NOMO-1 treated with dmso at 0.1 percent for 144 hours (cell line): ENCODE measurements at regions not wholly inside any gene's neighbourhood (a gene's known extent, or its start where the extent isn't known, plus 50 kb on each side); places are given as distances from the start of the nearest gene placed in this dataset.
"Not testable (repeated sequence)": the region's sequence is repeated elsewhere in the genome, so short reads cannot be mapped to it uniquely, and the experiment has no call there.

Experiments
- DNase-seq: peaks from one replicate; lab custom pipeline; 2025; ENCODE audit not compliant: unreplicated experiment; lab: John Stamatoyannopoulos, UW

GRCh38 chr1:29428280-29428615 is 191.9 kb downstream of the PTPRU start:
- DNase-seq, result no peak

- DNase-seq, result no peak
Observed at GRCh38 chr1:29427614-29428279, 191.4 kb downstream of the PTPRU start.

- no peak for DNase-seq
Observed at GRCh38 chr1:29426701-29427279, 190.5 kb downstream of the PTPRU start.

- no peak for DNase-seq
Observed at GRCh38 chr1:29425631-29426030, 189.3 kb downstream of the PTPRU start.

- DNase-seq, result no peak
Observed at GRCh38 chr1:29424266-29424665, 187.9 kb downstream of the PTPRU start.

- no peak for DNase-seq
Observed at GRCh38 chr1:29420202-29420601, 183.9 kb downstream of the PTPRU start.

- no peak for DNase-seq
Observed at GRCh38 chr1:29417971-29418370, 181.6 kb downstream of the PTPRU start.

- DNase-seq, result no peak
Observed at GRCh38 chr1:29417147-29417858, 181.0 kb downstream of the PTPRU start.

GRCh38 chr1:29416267-29417146 is 180.2 kb downstream of the PTPRU start:
- DNase-seq, result no peak

- no peak for DNase-seq
Observed at GRCh38 chr1:29415861-29416260, 179.5 kb downstream of the PTPRU start.

- no peak for DNase-seq
Observed at GRCh38 chr1:29415156-29415830, 179.0 kb downstream of the PTPRU start.

GRCh38 chr1:29414086-29414485 is 177.8 kb downstream of the PTPRU start:
- DNase-seq, result no peak

- DNase-seq, result no peak
Observed at GRCh38 chr1:29413661-29414060, 177.3 kb downstream of the PTPRU start.

- DNase-seq, result no peak
Observed at GRCh38 chr1:29412591-29412990, 176.3 kb downstream of the PTPRU start.

- no peak for DNase-seq
Observed at GRCh38 chr1:29410476-29410875, 174.2 kb downstream of the PTPRU start.

- DNase-seq, result no peak
Observed at GRCh38 chr1:29409616-29410015, 173.3 kb downstream of the PTPRU start.

GRCh38 chr1:29408831-29409605 is 172.7 kb downstream of the PTPRU start:
- DNase-seq, result no peak

GRCh38 chr1:29406814-29407213 is 170.5 kb downstream of the PTPRU start:
- no peak for DNase-seq

GRCh38 chr1:29400203-29400602 is 163.9 kb downstream of the PTPRU start:
- DNase-seq, result not testable (repeated sequence)

GRCh38 chr1:29399465-29399864 is 163.1 kb downstream of the PTPRU start:
- DNase-seq, result no peak
